GM23338 (cell line): ENCODE measurements at regions not wholly inside any gene's neighbourhood (a gene's known extent, or its start where the extent isn't known, plus 50 kb on each side); places are given as distances from the start of the nearest gene placed in this dataset.

Source experiments
- ATAC-seq: fragments of 200-7000 bp; cut with Tn5 transposase; 3 replicates; pipeline ENCODE4 v1.9.1; 2020
- DNase-seq: peaks from one replicate; pipeline ENCODE4 v3.0.0-alpha.2; 2015; ENCODE audit warnings: low spot score
- H2AFZ ChIP-seq: fragments of 200-600 bp; sonication (generic); 2 replicates; pipeline ENCODE4 v1.8.0; 2016; ENCODE audit warnings: antibody characterized with exemption, mild to moderate bottlenecking, moderate library complexity
- H3F3A ChIP-seq: fragments of 200-600 bp; sonication (generic); replicated peaks from 2 replicates; pipeline ENCODE4 v1.8.0; 2017; ENCODE audit warnings: antibody characterized with exemption, mixed run types, low read depth
- H3K27ac ChIP-seq: fragments of 200-600 bp; sonication (generic); 2 replicates; pipeline ENCODE4 v1.6.1; 2016; ENCODE audit warnings: low read depth
- H3K27me3 ChIP-seq: fragments of 200-600 bp; sonication (generic); 2 replicates; pipeline ENCODE4 v1.8.0; 2016; ENCODE audit warnings: mild to moderate bottlenecking, mixed run types, moderate library complexity; ENCODE audit not compliant: insufficient read depth
- H3K36me3 ChIP-seq: fragments of 200-600 bp; sonication (generic); 2 replicates; pipeline ENCODE4 v1.8.0; 2016; ENCODE audit warnings: mild to moderate bottlenecking; ENCODE audit not compliant: insufficient read depth
- H3K4me1 ChIP-seq: fragments of 200-600 bp; sonication (generic); 2 replicates; pipeline ENCODE4 v1.8.0; 2016; ENCODE audit warnings: mild to moderate bottlenecking, moderate library complexity; ENCODE audit not compliant: insufficient read depth
- H3K4me2 ChIP-seq: fragments of 200-600 bp; sonication (generic); 2 replicates; pipeline ENCODE4 v1.7.1; 2017; ENCODE audit warnings: mixed run types
- H3K4me3 ChIP-seq: fragments of 200-600 bp; sonication (generic); 2 replicates; pipeline ENCODE4 v1.6.1; 2016; ENCODE audit warnings: mixed run types
- H3K79me2 ChIP-seq: fragments of 200-600 bp; sonication (generic); replicated peaks from 2 replicates; pipeline ENCODE4 v1.8.0; 2017; ENCODE audit warnings: mild to moderate bottlenecking; ENCODE audit not compliant: insufficient read depth
- H3K9me2 ChIP-seq: fragments of 200-600 bp; sonication (generic); 2 replicates; pipeline ENCODE4 v1.8.0; 2017; ENCODE audit not compliant: insufficient read depth
- H4K20me1 ChIP-seq: fragments of 200-600 bp; sonication (generic); replicated peaks from 2 replicates; pipeline ENCODE4 v1.8.0; 2017; ENCODE audit warnings: mild to moderate bottlenecking; ENCODE audit not compliant: insufficient read depth
- H3K27ac Mint-ChIP-seq: 2 replicates; pipeline ENCODE4 v1.8.0; 2020; ENCODE audit warnings: inconsistent platforms, mild to moderate bottlenecking, moderate library complexity, mixed read lengths
- H3K27me3 Mint-ChIP-seq: 3 replicates; pipeline ENCODE4 v1.8.0; 2022; ENCODE audit warnings: low read depth, mild to moderate bottlenecking, moderate library complexity, mixed read lengths, inconsistent platforms; ENCODE audit not compliant: insufficient read depth, poor library complexity
- H3K36me3 Mint-ChIP-seq: 3 replicates; pipeline ENCODE4 v1.8.0; 2021; ENCODE audit warnings: low read depth, mild to moderate bottlenecking, inconsistent platforms, moderate library complexity, mixed read lengths
- H3K4me1 Mint-ChIP-seq: 3 replicates; pipeline ENCODE4 v1.8.0; 2020; ENCODE audit warnings: mild to moderate bottlenecking, inconsistent platforms, mixed read lengths
- H3K4me3 Mint-ChIP-seq: 3 replicates; pipeline ENCODE4 v1.8.0; 2021; ENCODE audit warnings: moderate library complexity, mild to moderate bottlenecking, inconsistent platforms, mixed read lengths
- H3K9me3 Mint-ChIP-seq: 3 replicates; pipeline ENCODE4 v1.8.0; 2020; ENCODE audit warnings: moderate library complexity, mild to moderate bottlenecking, inconsistent platforms, mixed read lengths
- CREB1 ChIP-seq: fragments of 250-450 bp; sonication (Bioruptor Pico); IDR thresholded peaks from 2 replicates; pipeline ENCODE4 v1.5.0; 2020; ENCODE audit warnings: low read depth, mild to moderate bottlenecking, moderate library complexity
- EZH2 ChIP-seq: fragments of 200-600 bp; sonication (generic); IDR thresholded peaks from one replicate; pipeline ENCODE4 v1.8.0; 2017; ENCODE audit warnings: antibody characterized with exemption, mild to moderate bottlenecking, low read depth; ENCODE audit not compliant: unreplicated experiment
- NANOG ChIP-seq: IDR thresholded peaks from 2 replicates; pipeline ENCODE4 v1.6.1; 2016; ENCODE audit warnings: antibody characterized with exemption, borderline replicate concordance
- POLR2AphosphoS5 ChIP-seq: IDR thresholded peaks from 2 replicates; pipeline ENCODE4 v1.6.1; 2016; ENCODE audit warnings: antibody characterized with exemption, low read depth
- STAT1 ChIP-seq: IDR thresholded peaks from one replicate; pipeline ENCODE4 v1.6.1; 2016; ENCODE audit warnings: antibody characterized with exemption; ENCODE audit not compliant: unreplicated experiment
- ZNF331 ChIP-seq: fragments of 250-450 bp; sonication (Bioruptor Pico); IDR thresholded peaks from 2 replicates; pipeline ENCODE4 v1.5.0; 2020; ENCODE audit warnings: low read depth, mild to moderate bottlenecking, moderate library complexity
- TF ChIP-seq, protein P1 (sequence below), 2 experiments: fragments of 200-600 bp in 1 of 2; sonication (generic) in 1 of 2; conservative IDR thresholded peaks; 2 replicates each; pipeline versions ENCODE4 v1.5.1 to v1.6.1; 2016 to 2017; ENCODE audit warnings: antibody characterized with exemption in 2 of 2, low read depth in 2 of 2, mild to moderate bottlenecking in 2 of 2, moderate library complexity in 1 of 2
- TF ChIP-seq, protein P2 (sequence below): fragments of 250-450 bp; sonication (Bioruptor Pico); IDR thresholded peaks from 2 replicates; pipeline ENCODE4 v1.5.0; 2020; ENCODE audit warnings: mild to moderate bottlenecking, moderate library complexity
- TF ChIP-seq, protein P3 (sequence below): IDR thresholded peaks from one replicate; pipeline ENCODE4 v1.6.1; 2018; ENCODE audit warnings: antibody characterized with exemption; ENCODE audit not compliant: unreplicated experiment

DNA sequence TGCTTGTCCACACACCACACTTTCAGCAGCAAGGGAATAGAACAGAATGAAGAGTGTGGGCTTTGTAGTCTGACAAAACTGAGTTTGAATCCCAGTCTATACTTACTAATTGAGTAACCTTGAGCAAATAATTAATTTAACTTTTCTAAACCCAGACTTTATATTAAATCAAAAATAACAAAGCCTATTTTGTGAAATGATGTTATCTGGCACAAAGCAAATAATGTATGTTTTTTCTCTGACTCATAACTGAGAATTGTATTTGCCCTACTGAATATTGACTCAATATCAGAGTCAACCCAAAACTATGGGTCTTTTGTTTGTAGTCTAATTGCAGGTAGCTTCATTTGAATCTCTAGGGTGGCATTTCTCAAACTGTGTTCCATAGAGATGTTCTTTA, 77.9 kb upstream of the TANC2 start:
- Histone ChIP-seq H3K36me3 (no peaks in the 10 kb centered on the region), H3K9me2 (no peaks in the 10 kb centered on the region), H3K4me1 (peaks cover 19% of the 10 kb centered on the region), H3K27ac (no peak overlapping the region), H3F3A (no peaks in the 10 kb centered on the region), H4K20me1 (no peaks in the 10 kb centered on the region), H3K4me2 (no peak overlapping the region), H3K4me3 (no peak overlapping the region), H3K79me2 (no peaks in the 10 kb centered on the region), H2AFZ (no peak overlapping the region), H3K27me3 (no peaks in the 10 kb centered on the region)
- Mint-ChIP-seq H3K9me3 (peaks cover 3% of the 10 kb centered on the region; the same call in 2 of the 3 replicates), H3K36me3 (no peaks in the 10 kb centered on the region), H3K4me1 (peaks cover 18% of the 10 kb centered on the region), H3K4me3 (no peak overlapping the region), H3K27me3 (peaks cover 2% of the 10 kb centered on the region), H3K27ac (no peak overlapping the region)
- TF ChIP-seq NANOG (no peak), ZNF331 (CRISPR knock-in tag) (no peak), POLR2AphosphoS5 (no peak), EZH2 (no peak), CREB1 (CRISPR knock-in tag) (no peak), STAT1 (no peak)
- TF ChIP-seq, protein P1, sequence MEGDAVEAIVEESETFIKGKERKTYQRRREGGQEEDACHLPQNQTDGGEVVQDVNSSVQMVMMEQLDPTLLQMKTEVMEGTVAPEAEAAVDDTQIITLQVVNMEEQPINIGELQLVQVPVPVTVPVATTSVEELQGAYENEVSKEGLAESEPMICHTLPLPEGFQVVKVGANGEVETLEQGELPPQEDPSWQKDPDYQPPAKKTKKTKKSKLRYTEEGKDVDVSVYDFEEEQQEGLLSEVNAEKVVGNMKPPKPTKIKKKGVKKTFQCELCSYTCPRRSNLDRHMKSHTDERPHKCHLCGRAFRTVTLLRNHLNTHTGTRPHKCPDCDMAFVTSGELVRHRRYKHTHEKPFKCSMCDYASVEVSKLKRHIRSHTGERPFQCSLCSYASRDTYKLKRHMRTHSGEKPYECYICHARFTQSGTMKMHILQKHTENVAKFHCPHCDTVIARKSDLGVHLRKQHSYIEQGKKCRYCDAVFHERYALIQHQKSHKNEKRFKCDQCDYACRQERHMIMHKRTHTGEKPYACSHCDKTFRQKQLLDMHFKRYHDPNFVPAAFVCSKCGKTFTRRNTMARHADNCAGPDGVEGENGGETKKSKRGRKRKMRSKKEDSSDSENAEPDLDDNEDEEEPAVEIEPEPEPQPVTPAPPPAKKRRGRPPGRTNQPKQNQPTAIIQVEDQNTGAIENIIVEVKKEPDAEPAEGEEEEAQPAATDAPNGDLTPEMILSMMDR (conservative IDR thresholded peaks at IDR 0.05; ENCODE audit: low read depth in 2 of 2), result no peak
- TF ChIP-seq, protein P2, sequence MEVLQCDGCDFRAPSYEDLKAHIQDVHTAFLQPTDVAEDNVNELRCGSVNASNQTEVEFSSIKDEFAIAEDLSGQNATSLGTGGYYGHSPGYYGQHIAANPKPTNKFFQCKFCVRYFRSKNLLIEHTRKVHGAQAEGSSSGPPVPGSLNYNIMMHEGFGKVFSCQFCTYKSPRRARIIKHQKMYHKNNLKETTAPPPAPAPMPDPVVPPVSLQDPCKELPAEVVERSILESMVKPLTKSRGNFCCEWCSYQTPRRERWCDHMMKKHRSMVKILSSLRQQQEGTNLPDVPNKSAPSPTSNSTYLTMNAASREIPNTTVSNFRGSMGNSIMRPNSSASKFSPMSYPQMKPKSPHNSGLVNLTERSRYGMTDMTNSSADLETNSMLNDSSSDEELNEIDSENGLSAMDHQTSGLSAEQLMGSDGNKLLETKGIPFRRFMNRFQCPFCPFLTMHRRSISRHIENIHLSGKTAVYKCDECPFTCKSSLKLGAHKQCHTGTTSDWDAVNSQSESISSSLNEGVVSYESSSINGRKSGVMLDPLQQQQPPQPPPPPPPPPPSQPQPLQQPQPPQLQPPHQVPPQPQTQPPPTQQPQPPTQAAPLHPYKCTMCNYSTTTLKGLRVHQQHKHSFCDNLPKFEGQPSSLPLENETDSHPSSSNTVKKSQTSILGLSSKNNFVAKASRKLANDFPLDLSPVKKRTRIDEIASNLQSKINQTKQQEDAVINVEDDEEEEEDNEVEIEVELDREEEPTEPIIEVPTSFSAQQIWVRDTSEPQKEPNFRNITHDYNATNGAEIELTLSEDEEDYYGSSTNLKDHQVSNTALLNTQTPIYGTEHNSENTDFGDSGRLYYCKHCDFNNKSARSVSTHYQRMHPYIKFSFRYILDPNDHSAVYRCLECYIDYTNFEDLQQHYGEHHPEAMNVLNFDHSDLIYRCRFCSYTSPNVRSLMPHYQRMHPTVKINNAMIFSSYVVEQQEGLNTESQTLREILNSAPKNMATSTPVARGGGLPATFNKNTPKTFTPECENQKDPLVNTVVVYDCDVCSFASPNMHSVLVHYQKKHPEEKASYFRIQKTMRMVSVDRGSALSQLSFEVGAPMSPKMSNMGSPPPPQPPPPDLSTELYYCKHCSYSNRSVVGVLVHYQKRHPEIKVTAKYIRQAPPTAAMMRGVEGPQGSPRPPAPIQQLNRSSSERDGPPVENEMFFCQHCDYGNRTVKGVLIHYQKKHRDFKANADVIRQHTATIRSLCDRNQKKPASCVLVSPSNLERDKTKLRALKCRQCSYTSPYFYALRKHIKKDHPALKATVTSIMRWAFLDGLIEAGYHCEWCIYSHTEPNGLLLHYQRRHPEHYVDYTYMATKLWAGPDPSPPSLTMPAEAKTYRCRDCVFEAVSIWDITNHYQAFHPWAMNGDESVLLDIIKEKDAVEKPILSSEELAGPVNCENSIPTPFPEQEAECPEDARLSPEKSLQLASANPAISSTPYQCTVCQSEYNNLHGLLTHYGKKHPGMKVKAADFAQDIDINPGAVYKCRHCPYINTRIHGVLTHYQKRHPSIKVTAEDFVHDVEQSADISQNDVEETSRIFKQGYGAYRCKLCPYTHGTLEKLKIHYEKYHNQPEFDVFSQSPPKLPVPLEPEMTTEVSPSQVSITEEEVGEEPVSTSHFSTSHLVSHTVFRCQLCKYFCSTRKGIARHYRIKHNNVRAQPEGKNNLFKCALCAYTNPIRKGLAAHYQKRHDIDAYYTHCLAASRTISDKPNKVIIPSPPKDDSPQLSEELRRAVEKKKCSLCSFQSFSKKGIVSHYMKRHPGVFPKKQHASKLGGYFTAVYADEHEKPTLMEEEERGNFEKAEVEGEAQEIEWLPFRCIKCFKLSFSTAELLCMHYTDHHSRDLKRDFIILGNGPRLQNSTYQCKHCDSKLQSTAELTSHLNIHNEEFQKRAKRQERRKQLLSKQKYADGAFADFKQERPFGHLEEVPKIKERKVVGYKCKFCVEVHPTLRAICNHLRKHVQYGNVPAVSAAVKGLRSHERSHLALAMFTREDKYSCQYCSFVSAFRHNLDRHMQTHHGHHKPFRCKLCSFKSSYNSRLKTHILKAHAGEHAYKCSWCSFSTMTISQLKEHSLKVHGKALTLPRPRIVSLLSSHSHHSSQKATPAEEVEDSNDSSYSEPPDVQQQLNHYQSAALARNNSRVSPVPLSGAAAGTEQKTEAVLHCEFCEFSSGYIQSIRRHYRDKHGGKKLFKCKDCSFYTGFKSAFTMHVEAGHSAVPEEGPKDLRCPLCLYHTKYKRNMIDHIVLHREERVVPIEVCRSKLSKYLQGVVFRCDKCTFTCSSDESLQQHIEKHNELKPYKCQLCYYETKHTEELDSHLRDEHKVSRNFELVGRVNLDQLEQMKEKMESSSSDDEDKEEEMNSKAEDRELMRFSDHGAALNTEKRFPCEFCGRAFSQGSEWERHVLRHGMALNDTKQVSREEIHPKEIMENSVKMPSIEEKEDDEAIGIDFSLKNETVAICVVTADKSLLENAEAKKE, result no peak
- TF ChIP-seq, protein P3, sequence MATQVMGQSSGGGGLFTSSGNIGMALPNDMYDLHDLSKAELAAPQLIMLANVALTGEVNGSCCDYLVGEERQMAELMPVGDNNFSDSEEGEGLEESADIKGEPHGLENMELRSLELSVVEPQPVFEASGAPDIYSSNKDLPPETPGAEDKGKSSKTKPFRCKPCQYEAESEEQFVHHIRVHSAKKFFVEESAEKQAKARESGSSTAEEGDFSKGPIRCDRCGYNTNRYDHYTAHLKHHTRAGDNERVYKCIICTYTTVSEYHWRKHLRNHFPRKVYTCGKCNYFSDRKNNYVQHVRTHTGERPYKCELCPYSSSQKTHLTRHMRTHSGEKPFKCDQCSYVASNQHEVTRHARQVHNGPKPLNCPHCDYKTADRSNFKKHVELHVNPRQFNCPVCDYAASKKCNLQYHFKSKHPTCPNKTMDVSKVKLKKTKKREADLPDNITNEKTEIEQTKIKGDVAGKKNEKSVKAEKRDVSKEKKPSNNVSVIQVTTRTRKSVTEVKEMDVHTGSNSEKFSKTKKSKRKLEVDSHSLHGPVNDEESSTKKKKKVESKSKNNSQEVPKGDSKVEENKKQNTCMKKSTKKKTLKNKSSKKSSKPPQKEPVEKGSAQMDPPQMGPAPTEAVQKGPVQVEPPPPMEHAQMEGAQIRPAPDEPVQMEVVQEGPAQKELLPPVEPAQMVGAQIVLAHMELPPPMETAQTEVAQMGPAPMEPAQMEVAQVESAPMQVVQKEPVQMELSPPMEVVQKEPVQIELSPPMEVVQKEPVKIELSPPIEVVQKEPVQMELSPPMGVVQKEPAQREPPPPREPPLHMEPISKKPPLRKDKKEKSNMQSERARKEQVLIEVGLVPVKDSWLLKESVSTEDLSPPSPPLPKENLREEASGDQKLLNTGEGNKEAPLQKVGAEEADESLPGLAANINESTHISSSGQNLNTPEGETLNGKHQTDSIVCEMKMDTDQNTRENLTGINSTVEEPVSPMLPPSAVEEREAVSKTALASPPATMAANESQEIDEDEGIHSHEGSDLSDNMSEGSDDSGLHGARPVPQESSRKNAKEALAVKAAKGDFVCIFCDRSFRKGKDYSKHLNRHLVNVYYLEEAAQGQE, result no peak
- no peak for ATAC-seq
- no peak for DNase-seq
